NCI-H1048 (cell line): ENCODE measurements at regions not wholly inside any gene's neighbourhood (a gene's known extent, or its start where the extent isn't known, plus 50 kb on each side); places are given as distances from the start of the nearest gene placed in this dataset.

Experiments
- DNase-seq: peaks from one replicate; lab custom pipeline; 2025; lab: John Stamatoyannopoulos, UW

GRCh38 chr17:73932216-73932749 is 271.2 kb upstream of the RPL38 start:
- DNase-seq = no peak

GRCh38 chr17:73933164-73933766 is 270.2 kb upstream of the RPL38 start:
- DNase-seq = no peak

DNA sequence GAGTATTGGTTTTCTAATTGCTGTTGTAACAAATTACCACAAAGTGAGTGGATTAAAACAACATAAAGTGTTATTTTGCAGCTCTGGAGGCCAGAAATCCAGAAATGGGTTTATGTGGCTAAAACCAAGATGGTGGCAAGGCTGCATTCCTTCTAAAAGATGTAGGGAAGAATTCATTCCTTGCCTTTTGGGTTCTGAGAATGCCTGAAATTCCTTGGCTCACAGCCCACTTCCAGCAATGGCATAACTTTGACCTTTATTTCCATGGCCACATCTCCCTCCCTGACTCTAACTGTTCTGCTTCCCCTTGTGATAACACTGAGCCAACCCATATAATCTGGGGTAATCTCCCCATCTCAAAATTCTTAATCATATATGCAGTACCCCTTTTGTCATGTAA is 269.6 kb upstream of the RPL38 start:
- no peak for DNase-seq

- no peak for DNase-seq
Measured at GRCh38 chr17:73934696-73935095, 268.8 kb upstream of the RPL38 start.

- DNase-seq = no peak
Measured at GRCh38 chr17:73936908-73937627, 266.4 kb upstream of the RPL38 start.

- DNase-seq = no peak
Measured at GRCh38 chr17:73938706-73939105, 264.8 kb upstream of the RPL38 start.

- DNase-seq = no peak
Measured at GRCh38 chr17:73939806-73940205, 263.7 kb upstream of the RPL38 start.

DNA sequence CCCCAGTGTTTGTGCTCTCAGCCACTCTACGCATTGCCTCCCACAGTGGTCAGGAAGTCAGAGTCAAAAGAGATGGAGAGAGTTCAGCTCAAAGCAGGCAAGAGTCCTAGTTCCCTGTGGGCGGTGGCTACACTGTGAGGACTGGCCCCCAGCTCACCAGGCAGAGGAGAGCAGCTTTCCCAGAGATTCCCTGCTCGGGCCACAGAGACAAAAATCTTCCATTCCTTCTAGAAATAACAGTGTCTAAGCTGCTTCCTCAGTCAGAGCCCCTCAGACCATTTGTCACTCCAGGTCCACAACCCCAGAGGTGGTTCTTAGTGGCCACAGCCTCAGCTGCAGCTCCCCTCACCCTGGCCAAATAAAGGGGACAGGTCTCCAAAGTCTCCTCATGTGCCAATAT is 263.0 kb upstream of the RPL38 start:
- DNase-seq = no peak

DNA sequence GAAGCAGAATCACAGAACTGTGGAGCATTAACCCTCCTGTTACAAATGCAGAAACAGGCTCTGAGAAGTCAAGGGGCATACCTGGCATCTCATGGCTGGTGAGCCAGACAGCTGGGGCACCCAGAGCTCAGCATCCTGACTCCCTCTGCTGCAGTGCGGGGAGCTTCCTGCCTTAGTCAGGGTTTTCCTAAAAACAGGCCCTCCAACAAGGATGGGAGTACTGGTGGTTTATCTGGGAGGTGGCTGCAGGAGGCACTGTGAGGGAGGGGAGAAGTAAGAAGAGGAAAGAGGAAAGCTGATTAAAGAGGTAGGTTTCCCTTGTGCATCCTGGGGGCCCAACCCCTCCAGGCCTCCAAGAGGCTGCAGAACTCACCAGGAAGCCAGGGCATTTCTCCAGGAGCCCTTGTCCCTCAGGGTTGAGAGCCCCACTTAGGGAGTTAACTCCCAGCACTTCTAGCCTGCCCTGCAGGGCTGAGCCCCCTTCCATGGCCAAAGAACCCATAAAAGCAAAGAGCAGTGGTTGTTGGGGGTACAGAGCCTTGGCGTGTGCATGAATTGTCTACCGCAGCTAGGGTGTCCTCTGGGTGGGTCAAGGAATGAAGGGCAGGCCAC is 261.5 kb upstream of the RPL38 start:
- no peak for DNase-seq

DNA sequence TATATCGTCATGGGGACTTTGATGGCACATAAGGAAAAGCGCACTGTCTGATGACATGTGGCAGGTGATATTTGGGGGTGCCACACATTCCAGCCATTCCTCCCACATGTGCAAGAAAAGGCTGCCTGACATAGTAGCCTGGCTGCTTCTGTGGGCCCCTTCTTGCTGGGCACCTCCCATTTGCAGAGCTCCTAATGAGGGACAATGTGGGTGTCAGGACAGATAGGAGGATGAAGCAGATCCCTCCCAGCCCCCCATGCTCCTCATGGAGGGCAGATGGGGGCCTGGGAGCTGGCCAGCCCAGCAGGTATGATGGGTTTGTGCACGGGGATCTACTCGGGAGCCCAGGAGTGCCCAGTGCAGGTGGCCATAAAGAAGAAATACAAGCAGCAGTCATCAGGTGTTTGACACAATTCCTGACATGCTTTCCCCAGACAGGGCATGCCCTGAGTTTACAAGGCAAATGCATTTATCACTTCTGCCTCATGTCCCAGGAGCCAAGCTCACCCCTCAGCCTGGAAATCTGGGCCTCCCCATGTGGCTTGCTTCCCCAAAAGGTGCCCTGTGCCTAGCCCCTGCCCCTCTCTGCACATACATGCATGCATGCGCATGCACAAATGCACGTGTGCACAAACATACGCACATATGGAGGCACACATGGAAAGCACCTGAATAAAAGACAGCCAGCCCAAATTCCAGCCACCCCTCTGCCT is 260.6 kb upstream of the RPL38 start:
- no peak for DNase-seq

DNA sequence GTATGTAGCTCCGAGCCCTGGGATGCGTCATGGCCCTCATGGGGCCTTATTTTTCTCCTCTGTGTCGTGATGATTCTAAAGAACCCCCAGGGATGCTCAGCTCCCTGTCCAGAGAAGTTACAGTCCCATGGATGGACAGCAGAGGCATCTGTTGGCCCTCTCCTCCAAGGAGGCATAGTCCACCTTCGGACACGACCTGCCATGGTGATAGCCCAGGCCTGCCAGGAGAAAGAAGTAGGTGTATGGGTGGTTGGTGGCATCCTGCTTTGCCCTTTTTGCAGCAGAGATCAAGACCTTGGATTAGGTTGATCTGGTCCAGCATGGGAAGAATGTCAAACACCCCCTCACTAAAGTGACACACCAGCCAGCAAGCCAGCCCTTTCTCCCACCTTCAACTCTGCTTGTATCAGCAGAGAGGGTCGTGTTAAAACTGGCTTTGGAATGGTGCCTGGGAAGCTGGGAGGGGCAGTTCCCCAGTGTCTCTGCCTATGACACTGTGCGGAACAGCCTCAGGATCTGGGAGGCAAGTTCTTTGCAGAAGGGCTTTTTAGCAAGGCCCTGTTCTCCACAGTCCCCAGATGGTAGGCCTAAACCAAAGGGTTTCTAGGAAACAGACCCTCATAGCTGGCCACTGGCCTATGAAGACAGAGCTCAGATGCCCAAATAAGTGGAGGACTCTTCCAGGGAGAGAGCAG is 259.9 kb upstream of the RPL38 start:
- no peak for DNase-seq

DNA sequence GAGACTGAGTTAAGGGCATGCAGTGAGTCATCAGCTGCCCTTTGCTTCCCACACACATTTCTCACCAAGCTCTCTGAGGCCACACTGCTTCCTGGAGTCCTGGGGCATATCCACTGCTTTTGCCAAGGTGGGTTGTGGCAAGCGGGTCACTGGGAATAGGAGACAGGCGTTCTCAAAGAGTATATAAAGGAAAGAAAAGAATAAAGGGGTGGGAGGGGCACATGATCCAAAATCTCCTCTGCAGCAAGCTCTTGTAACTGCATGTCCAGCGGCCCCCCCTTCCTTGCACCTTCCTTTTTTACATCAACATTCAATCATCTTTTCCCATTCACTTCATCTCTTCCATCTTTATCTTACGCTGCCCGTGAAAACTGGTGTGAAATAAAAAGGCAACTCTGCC is 259.1 kb upstream of the RPL38 start:
- DNase-seq = no peak

DNA sequence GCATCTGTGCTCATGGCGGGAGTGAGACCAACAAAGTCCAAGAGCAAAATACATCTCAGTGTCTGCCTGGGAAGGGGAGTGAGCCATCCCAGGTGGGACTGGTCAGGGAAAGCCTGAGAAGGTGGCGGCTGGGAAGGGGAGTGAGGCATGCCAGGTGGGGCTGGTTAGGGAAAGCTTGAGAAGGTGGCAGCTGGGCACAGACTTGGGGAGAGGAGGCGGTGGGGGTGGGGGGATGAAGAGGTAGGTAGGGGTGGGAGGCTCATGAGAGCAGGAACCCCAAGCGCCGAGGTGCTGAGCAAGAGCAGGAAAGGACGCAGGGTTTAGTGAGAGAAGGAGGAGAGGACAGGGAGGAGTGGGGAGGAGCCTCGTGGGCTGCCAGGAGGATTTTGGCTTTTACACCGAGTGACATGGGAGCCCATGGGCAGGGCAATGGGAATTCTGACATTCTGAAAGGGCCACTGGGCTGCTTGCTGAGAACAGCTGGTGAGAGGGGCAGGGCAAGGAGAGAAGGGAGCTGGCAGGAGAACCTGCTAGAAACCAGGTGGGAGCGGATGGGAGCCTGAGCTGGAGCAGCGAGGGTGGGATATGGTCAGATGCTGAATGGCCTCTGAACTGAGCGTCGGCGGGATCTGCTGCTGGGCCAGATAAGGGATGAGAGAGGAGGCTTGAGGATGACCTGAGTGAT is 256.1 kb upstream of the RPL38 start:
- DNase-seq = no peak

DNA sequence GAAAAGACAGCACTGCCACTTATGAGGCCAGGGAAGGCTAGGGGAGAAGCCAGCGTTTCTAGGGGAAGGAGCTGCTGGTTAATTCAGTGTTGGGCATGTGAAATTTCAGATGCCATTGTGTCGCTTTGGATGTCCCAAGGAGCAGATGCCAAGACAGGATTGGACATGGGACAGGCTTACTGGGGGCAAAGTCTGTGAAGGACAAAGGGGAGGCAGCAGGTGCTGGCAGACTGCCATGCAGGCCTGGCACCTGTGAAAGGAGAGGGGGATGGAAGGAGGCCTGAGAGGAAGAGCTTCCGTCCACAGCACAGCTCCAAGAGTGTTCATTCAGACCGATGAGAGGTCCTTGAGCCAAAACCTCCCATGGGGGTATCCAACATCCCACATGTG is 255.5 kb upstream of the RPL38 start:
- DNase-seq = no peak

DNA sequence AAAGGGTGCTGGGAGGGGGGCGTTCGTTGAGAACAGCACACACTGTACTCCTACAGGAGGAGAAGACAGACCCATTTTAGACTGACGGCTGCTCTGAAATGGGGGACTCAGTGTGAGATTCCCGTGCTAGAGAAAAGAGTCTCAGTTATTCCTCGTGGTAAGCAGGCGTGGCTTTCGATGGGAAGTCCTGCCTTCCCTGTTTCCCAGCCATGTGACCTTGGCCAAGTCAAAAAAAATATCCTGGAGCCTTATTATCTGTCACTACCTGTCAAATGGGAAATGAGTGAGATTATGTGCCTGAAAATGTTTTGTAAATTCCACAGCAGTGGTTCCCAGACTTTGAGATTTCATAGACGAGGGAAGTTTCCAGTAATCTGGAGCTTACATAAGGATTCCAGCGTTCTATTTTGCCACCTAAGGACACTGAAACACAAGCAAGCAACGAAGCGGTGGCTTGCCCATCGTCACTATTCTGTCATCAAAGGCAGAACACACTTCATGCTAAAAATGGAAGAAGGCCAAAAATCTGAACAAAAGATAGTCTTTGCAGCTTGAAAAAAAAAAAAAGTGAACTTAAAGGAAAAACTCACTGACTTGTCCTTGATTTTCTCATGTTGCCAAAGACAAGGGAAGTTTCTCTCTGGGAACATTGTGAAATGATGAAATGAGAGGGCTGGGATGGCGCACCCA is 253.4 kb upstream of the RPL38 start:
- no peak for DNase-seq

- no peak for DNase-seq
Measured at GRCh38 chr17:73950593-73950914, 252.9 kb upstream of the RPL38 start.

GRCh38 chr17:73952082-73952479 is 251.4 kb upstream of the RPL38 start:
- DNase-seq = no peak

- DNase-seq = no peak
Measured at GRCh38 chr17:73952480-73953205, 250.8 kb upstream of the RPL38 start.

DNA sequence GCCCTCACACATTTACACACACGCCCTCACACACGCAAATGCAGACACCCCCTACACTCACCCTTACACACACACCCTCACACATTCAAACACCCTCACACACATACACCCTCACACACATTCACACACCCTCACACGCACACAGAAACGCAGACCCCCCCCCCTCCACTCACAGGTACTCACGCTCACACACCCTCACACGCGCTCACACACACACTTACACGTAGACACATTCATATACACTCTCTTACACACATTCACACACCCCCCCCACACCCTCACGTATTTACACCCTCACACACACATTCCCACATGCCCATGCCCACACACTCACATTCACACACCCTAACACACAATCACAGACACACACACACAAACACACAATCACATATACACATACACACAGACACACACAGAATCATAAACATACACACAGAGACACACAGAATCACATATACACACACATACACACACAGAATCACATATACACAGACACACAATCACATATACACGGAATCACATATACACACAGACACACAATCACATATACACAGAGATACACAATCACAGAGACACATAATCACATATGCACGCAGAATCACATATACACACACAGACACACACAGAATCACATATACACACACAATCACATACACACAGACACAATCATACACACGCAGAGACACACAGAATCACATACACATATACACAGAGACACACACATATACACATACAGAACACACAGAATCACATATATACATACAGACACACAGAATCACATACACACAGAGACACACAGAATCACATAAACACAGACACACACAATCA is 250.1 kb upstream of the RPL38 start:
- DNase-seq = no peak
